Adrenal gland (tissue), 9 donors: ENCODE measurements at regions not wholly inside any gene's neighbourhood (a gene's known extent, or its start where the extent isn't known, plus 50 kb on each side); places are given as distances from the start of the nearest gene placed in this dataset.

Experiments
- DNase-seq, 7 donors: peaks; one replicate each; pipeline ENCODE4 v3.0.0-alpha.2; 2019 to 2020
- H3K27ac ChIP-seq, 5 donors: fragments of 200-600 bp; sonication (generic) in 4 of 5; 1 replicate in 3 of 5; 2 replicates in 2 of 5; pipeline versions ENCODE4 v1.5.1 to v1.8.0; 2016 to 2020; ENCODE audit warnings: mild to moderate bottlenecking in 1 of 5
- H3K27me3 ChIP-seq: fragments of 200-600 bp; 2 replicates; pipeline ENCODE4 v1.8.0; 2021
- H3K36me3 ChIP-seq, 2 donors: fragments of 200-600 bp; replicated peaks in 1 of 2; 1 replicate in 1 of 2; 2 replicates in 1 of 2; pipeline versions ENCODE4 v1.5.1 to v1.8.0; 2018 to 2022
- H3K4me1 ChIP-seq, 2 donors: fragments of 200-600 bp; replicated peaks in 1 of 2; 1 replicate in 1 of 2; 2 replicates in 1 of 2; pipeline versions ENCODE4 v1.5.1 to v1.8.0; 2018 to 2021
- H3K4me3 ChIP-seq, 4 donors: fragments of 200-600 bp; sonication (generic) in 3 of 4; one replicate each; pipeline ENCODE4 v1.5.1; 2016 to 2018
- H3K9me3 ChIP-seq, 3 donors: fragments of 200-600 bp; sonication (generic) in 1 of 3; replicated peaks in 1 of 3; 1 replicate in 2 of 3; 2 replicates in 1 of 3; pipeline versions ENCODE4 v1.5.1 to v1.8.0; 2016 to 2021
- CTCF ChIP-seq, 6 experiments: fragments of 450-650 bp in 4 of 6; fragments of 200-600 bp in 2 of 6; sonication (generic) in 1 of 6; IDR thresholded peaks; 1 replicate in 5 of 6; 2 replicates in 1 of 6; pipeline versions ENCODE4 v1.5.1 to v1.8.0; 2016 to 2021; ENCODE audit warnings: antibody characterized with exemption in 6 of 6, mild to moderate bottlenecking in 2 of 6, moderate library complexity in 1 of 6
- POLR2A ChIP-seq, 2 donors: fragments of 450-650 bp; IDR thresholded peaks; one replicate each; pipeline ENCODE4 v1.6.1; 2017; ENCODE audit warnings: antibody characterized with exemption in 2 of 2, mild to moderate bottlenecking in 2 of 2, moderate library complexity in 1 of 2
- WGBS, 4 donors: extraction: QIAGEN DNeasy Blood & Tissue Kit in 2 of 4; methylation state at CpG; one replicate each; pipeline versions ENCODE4 v1.1.5 to v1.1.7; 2013 to 2017; 5-methylcytosine and 5-hydroxymethylcytosine counted together
- intact Hi-C, 2 donors: fragments of 100-400 bp; cut with DNase I; formaldehyde crosslinking; loops; one replicate each; pipeline versions ENCODE4 v1.14.1 to v1.15.0; 2022 to 2023
- donor health status: healthy with polysubstance abuse.
- donor health status: Bipolar disorder and iron deficiency.
- donor health status: DM: yes; HTN: yes; CAD: no.
- donor health status: DM: no; HTN: no; CAD: no.
- donor health status: DM: no; HTN: no; CAD: no.

DNA sequence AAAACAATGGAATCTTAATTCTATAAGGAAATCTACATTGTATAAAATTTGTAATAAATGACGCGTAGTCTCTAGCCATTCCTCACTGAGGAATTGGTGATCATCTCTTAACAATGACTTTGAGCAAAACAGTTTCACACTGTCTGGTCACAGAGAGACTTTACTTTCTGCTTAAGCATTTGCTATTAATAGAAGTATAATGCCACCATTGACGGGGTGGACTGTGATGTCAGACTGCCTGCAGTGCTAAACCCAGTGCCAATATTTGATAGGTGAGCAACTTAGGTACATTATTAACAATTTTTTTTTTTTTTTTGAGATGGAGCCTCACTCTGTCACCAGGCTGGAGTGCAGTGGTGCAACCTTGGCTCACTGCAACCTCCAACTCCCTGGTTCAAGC is 494.9 kb upstream of the ADAMTS9 start:
- DNase-seq: no peak
- intact Hi-C loops: no loop called here

DNA sequence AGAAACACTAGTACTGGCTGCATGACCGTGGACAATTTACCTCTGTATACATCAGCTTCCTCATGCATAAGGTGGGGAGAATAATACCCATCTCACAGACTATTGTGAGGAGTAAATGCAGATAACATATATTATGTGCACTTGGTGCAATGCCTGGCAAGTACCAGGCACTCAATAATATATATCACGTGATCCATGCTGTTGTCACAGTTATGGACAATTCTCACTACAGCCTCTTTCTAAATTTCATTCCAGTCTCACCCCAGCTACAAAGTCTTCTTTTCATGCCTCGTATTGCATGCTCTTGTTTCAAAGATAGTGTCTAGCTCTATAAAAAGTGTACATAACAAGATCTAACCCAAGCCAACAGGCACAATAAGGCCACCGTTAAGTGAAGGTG is 494.3 kb upstream of the ADAMTS9 start:
- Histone ChIP-seq H3K4me3 (no peak overlapping the region), H3K27me3 (no peaks in the 10 kb centered on the region), H3K9me3 (no peaks in the 10 kb centered on the region), H3K4me1 (peaks cover 0 to 10% of the 10 kb centered on the region in 2 donors), H3K36me3 (no peaks in the 10 kb centered on the region), H3K27ac (no peak overlapping the region)
- no peak for DNase-seq
- intact Hi-C loops: no loop called here
- 74 to 86% (median 78%) methylated on average over 4 of the region's 4 CpGs for WGBS, 4 donors
- no peak for TF ChIP-seq POLR2A (IDR thresholded peaks at IDR 0.05)
- no peak for TF ChIP-seq CTCF (IDR thresholded peaks at IDR 0.05)

More for the DNA sequence above, 494.9 kb upstream of the ADAMTS9 start:
- H3K27me3 ChIP-seq: no peaks in the 10 kb centered on the region
- H3K4me3 ChIP-seq: no peak overlapping the region
- H3K27ac ChIP-seq: no peak overlapping the region
- TF ChIP-seq CTCF (IDR thresholded peaks at IDR 0.05) (no peak), POLR2A (IDR thresholded peaks at IDR 0.05) (no peak)
- no peaks in the 10 kb centered on the region for H3K9me3 ChIP-seq
- no peaks in the 10 kb centered on the region for H3K36me3 ChIP-seq
- peaks cover 0 to 10% of the 10 kb centered on the region in 2 donors for H3K4me1 ChIP-seq
- WGBS, 4 donors: 44 to 69% (median 59%) methylated on average over 3 of the region's 3 CpGs

GRCh38 chr3:65181391-65181871 is 493.6 kb upstream of the ADAMTS9 start:
- Histone ChIP-seq H3K27me3 (no peaks in the 10 kb centered on the region), H3K4me3 (no peak overlapping the region), H3K4me1 (peaks cover 0 to 10% of the 10 kb centered on the region in 2 donors), H3K9me3 (no peaks in the 10 kb centered on the region), H3K27ac (peak overlapping the region in 3 of 5 donors; percentile 46 to 64 (median 59)), H3K36me3 (no peaks in the 10 kb centered on the region)
- TF ChIP-seq CTCF (IDR thresholded peaks at IDR 0.05) (no peak), POLR2A (IDR thresholded peaks at IDR 0.05) (no peak)
- intact Hi-C loops: no loop called here
- WGBS, 4 donors: 62 to 71% (median 69%) methylated on average over 6 of the region's 6 CpGs
- peak in 1 of 7 donors; percentile 16 for DNase-seq

DNA sequence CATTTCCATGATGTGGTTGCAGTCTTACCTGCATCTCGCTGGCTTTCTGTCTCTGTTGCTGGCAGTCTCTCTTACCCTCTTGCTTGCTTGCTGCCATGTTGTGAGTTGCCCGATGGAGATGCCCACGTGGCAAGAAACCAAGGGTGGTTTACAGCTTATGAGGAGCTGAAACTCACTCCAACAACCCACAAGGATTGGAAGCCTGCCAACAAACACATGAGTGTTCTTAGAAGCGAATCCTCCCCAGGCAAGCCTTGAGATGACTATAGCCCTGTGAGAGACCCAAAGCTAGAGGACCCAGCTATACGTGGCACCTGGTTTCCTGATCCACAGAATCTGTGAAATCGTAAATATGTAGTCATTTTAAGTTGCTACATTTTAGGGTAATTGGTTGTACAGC is 490.9 kb upstream of the ADAMTS9 start:
- intact Hi-C loops: loop anchor here (10.0 kb wide), 1 partner anchor 644 kb away; no protein-coding TSS in a partner anchor
- DNase-seq: no peak
- Histone ChIP-seq H3K9me3 (no peaks in the 10 kb centered on the region), H3K27me3 (no peaks in the 10 kb centered on the region), H3K4me1 (peaks cover 0 to 10% of the 10 kb centered on the region in 2 donors), H3K36me3 (no peaks in the 10 kb centered on the region), H3K4me3 (no peak overlapping the region), H3K27ac (no peak overlapping the region)
- TF ChIP-seq CTCF (IDR thresholded peaks at IDR 0.05) (no peak), POLR2A (IDR thresholded peaks at IDR 0.05) (no peak)
- 69 to 73% (median 72%) methylated on average over 6 of the region's 6 CpGs for WGBS, 4 donors
